ENCODE measurements at regions not wholly inside any gene's neighbourhood (a gene's known extent, or its start where the extent isn't known, plus 50 kb on each side); places are given as distances from the start of the nearest gene placed in this dataset.

DNA sequence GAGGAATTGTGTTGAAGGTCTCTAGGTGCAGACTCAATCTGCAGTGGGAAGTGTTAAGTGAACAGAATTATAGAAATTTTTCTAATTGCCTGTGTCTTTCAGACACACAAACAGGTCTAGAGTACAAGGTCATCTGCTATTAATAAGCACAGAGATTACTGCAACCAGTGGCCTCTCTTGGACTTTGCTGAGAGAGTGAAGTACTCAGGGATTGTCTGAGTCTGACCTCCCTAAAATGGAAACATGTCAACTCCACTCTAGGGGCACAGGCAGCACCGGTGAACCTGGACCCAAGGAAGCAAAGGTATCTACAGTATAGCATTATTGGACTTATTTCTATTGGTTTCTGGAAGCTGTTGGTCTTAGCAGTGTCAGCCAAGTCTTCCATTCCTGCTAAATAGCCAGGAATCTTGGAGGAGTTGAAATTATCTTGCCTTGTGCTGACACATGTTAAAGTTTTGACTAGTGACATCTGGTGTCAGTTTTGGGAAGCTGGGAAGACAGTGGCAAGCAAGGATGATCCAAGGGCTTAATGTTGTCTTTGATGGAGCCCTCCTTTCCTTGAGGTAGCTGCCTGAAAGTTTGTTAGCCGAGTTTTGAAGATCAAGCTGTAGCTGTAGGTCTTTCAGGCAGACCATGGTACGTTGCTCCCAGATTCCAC is 61.1 kb upstream of the NMUR2 start:
- Histone ChIP-seq H3K4me2 (no peak overlapping the region), H3K9me3 (no peaks in the 10 kb centered on the region), H3K4me1 (no peaks in the 10 kb centered on the region), H3K27ac (no peak overlapping the region), H3K4me3 (no peak overlapping the region)
- ATAC-seq (no peak), FAIRE-seq (no peak), DNase-seq (ENCODE audit: low read depth in 1 of 2, low spot score in 1 of 2) (no peak)
- ChIA-PET CTCF (no interaction called here), POLR2A (no interaction called here)
- TF ChIP-seq KDM1A (IDR thresholded peaks at IDR 0.05; ENCODE audit: low read depth), result no peak
- TF ChIP-seq HOXB13 (CRISPR knock-in tag; IDR thresholded peaks at IDR 0.05; ENCODE audit: low read depth), result no peak
- 0% methylated on average over 3 of the region's 3 CpGs for WGBS (ENCODE audit: missing lambda C conversion rate)

DNA sequence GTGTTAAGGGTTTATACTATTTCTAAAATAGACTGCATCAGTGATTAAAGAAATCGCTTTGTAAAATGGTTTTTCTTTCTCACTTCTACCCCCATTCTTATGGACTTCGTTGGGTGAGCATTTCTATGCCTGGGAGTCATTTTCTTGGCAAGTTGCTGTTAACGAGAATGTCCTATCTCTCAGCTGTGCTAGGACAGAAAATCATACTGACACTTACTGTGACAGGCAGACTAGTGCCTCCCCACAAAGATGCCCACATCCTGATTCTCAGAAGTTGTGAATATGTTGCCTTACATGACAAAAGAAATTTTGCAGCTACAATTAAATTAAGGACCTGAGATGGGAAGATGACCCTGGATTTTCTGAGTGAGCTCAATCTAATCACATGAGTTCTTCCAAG is 65.1 kb upstream of the NMUR2 start:
- no peak for FAIRE-seq
- ATAC-seq, result no peak

DNA sequence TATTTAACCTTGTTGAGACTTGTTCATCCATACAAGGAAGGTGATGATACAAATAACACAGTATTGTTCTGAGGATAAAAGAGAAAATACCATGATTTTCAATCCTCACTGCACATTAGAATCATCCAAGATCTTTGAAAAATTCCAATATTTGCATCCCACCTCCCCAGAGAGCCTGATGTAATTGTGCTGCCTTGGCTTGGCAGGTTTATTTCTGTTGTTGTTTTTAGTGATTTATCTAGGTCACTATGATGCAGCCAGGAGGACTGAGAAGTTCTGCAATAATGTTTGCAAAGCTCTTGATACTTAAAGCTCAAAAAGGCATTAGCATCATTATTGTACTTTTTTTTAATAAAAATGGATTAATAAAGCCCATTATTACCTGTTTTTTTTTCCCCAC is 67.0 kb upstream of the NMUR2 start:
- DNase-seq (ENCODE audit: low read depth in 1 of 2, low spot score in 1 of 2) (no peak), ATAC-seq (no peak), FAIRE-seq (no peak)
- H3K4me1 ChIP-seq, result no peaks in the 10 kb centered on the region
- TF ChIP-seq PHF8 (IDR thresholded peaks at IDR 0.05; ENCODE audit: borderline replicate concordance, low read depth) (no peak), NR3C1 (IDR thresholded peaks at IDR 0.05) (no peak), MAZ (IDR thresholded peaks at IDR 0.05; ENCODE audit: borderline replicate concordance, low read depth, low read length) (no peak), BHLHE40 (IDR thresholded peaks at IDR 0.05; ENCODE audit: low read depth, low read length) (no peak), MYC (IDR thresholded peaks at IDR 0.05; ENCODE audit: borderline replicate concordance, low read length) (no peak), KDM1A (IDR thresholded peaks at IDR 0.05; ENCODE audit: low read depth) (no peak), HOXB13 (CRISPR knock-in tag; IDR thresholded peaks at IDR 0.05; ENCODE audit: low read depth) (no peak), NPAS2 (CRISPR knock-in tag; IDR thresholded peaks at IDR 0.05; ENCODE audit: borderline replicate concordance) (no peak), HOXB5 (CRISPR knock-in tag; IDR thresholded peaks at IDR 0.05) (no peak), RFX5 (IDR thresholded peaks at IDR 0.05) (no peak), RNF2 (IDR thresholded peaks at IDR 0.05; ENCODE audit: borderline replicate concordance, low read depth) (no peak), EP300 (IDR thresholded peaks at IDR 0.05) (no peak), HEYL (CRISPR knock-in tag; IDR thresholded peaks at IDR 0.05) (no peak), POLR2AphosphoS2 (conservative IDR thresholded peaks at IDR 0.05; ENCODE audit: low read length) (no peak)
- TF ChIP-seq, protein P1, sequence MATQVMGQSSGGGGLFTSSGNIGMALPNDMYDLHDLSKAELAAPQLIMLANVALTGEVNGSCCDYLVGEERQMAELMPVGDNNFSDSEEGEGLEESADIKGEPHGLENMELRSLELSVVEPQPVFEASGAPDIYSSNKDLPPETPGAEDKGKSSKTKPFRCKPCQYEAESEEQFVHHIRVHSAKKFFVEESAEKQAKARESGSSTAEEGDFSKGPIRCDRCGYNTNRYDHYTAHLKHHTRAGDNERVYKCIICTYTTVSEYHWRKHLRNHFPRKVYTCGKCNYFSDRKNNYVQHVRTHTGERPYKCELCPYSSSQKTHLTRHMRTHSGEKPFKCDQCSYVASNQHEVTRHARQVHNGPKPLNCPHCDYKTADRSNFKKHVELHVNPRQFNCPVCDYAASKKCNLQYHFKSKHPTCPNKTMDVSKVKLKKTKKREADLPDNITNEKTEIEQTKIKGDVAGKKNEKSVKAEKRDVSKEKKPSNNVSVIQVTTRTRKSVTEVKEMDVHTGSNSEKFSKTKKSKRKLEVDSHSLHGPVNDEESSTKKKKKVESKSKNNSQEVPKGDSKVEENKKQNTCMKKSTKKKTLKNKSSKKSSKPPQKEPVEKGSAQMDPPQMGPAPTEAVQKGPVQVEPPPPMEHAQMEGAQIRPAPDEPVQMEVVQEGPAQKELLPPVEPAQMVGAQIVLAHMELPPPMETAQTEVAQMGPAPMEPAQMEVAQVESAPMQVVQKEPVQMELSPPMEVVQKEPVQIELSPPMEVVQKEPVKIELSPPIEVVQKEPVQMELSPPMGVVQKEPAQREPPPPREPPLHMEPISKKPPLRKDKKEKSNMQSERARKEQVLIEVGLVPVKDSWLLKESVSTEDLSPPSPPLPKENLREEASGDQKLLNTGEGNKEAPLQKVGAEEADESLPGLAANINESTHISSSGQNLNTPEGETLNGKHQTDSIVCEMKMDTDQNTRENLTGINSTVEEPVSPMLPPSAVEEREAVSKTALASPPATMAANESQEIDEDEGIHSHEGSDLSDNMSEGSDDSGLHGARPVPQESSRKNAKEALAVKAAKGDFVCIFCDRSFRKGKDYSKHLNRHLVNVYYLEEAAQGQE (IDR thresholded peaks at IDR 0.05), result no peak
- TF ChIP-seq, protein P2, sequence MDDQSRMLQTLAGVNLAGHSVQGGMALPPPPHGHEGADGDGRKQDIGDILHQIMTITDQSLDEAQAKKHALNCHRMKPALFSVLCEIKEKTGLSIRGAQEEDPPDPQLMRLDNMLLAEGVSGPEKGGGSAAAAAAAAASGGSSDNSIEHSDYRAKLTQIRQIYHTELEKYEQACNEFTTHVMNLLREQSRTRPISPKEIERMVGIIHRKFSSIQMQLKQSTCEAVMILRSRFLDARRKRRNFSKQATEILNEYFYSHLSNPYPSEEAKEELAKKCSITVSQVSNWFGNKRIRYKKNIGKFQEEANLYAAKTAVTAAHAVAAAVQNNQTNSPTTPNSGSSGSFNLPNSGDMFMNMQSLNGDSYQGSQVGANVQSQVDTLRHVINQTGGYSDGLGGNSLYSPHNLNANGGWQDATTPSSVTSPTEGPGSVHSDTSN (IDR thresholded peaks at IDR 0.05), result no peak
- TF ChIP-seq, protein P3, sequence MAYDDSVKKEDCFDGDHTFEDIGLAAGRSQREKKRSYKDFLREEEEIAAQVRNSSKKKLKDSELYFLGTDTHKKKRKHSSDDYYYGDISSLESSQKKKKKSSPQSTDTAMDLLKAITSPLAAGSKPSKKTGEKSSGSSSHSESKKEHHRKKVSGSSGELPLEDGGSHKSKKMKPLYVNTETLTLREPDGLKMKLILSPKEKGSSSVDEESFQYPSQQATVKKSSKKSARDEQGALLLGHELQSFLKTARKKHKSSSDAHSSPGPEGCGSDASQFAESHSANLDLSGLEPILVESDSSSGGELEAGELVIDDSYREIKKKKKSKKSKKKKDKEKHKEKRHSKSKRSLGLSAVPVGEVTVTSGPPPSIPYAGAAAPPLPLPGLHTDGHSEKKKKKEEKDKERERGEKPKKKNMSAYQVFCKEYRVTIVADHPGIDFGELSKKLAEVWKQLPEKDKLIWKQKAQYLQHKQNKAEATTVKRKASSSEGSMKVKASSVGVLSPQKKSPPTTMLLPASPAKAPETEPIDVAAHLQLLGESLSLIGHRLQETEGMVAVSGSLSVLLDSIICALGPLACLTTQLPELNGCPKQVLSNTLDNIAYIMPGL (CRISPR knock-in tag; IDR thresholded peaks at IDR 0.05; ENCODE audit: borderline replicate concordance), result no peak
- H3K4me3 ChIP-seq, result no peak overlapping the region
- H3K27ac ChIP-seq, result no peak overlapping the region
- CTCF ChIA-PET, result interaction anchor here (1.3 kb wide), 1 partner anchor 10 kb away, joined by 4 read pairs; no protein-coding TSS in a partner anchor
- H3K9me3 ChIP-seq, result no peaks in the 10 kb centered on the region
- H3K4me2 ChIP-seq, result no peak overlapping the region
- POLR2A ChIA-PET, result no interaction called here

More for the DNA sequence above, 65.1 kb upstream of the NMUR2 start:
- WGBS (ENCODE audit: missing lambda C conversion rate), result 8% methylated on average over 3 of the region's 3 CpGs
- H3K9me3 ChIP-seq, result no peaks in the 10 kb centered on the region
- DNase-seq (ENCODE audit: low read depth in 1 of 2, low spot score in 1 of 2), result no peak
- H3K4me3 ChIP-seq, result no peak overlapping the region
- H3K4me1 ChIP-seq, result no peaks in the 10 kb centered on the region
- POLR2A ChIA-PET, result no interaction called here
- H3K27ac ChIP-seq, result no peak overlapping the region
- CTCF ChIA-PET, result no interaction called here
- TF ChIP-seq, protein P2 (IDR thresholded peaks at IDR 0.05), result no peak
- no peak for TF ChIP-seq HEYL (CRISPR knock-in tag; IDR thresholded peaks at IDR 0.05)
- TF ChIP-seq RAD21 (conservative IDR thresholded peaks at IDR 0.05 in 1 of 2, IDR thresholded peaks at IDR 0.05 in 1 of 2), result no peak
- TF ChIP-seq ZC3H11A (IDR thresholded peaks at IDR 0.05), result no peak
- no peak for TF ChIP-seq CHD2 (IDR thresholded peaks at IDR 0.05; ENCODE audit: low read length, partially characterized antibody)
- no peak for TF ChIP-seq RNF2 (IDR thresholded peaks at IDR 0.05; ENCODE audit: borderline replicate concordance, low read depth)
- no peak for TF ChIP-seq NFE2L2 (conservative IDR thresholded peaks at IDR 0.05; ENCODE audit: low read length)
- no peak for TF ChIP-seq NPAS2 (CRISPR knock-in tag; IDR thresholded peaks at IDR 0.05; ENCODE audit: borderline replicate concordance)
- no peak for TF ChIP-seq FOSL2 (IDR thresholded peaks at IDR 0.05)
- TF ChIP-seq FOSL2 (CRISPR knock-in tag; IDR thresholded peaks at IDR 0.05), result no peak
- no peak for TF ChIP-seq TFCP2L1 (CRISPR knock-in tag; IDR thresholded peaks at IDR 0.05)
- TF ChIP-seq TP53 (CRISPR knock-in tag; IDR thresholded peaks at IDR 0.05), result no peak
- no peak for TF ChIP-seq RARB (CRISPR knock-in tag; IDR thresholded peaks at IDR 0.05)
- no peak for TF ChIP-seq CHD4 (IDR thresholded peaks at IDR 0.05; ENCODE audit: borderline replicate concordance)
- TF ChIP-seq ZSCAN20 (CRISPR knock-in tag; IDR thresholded peaks at IDR 0.05), result no peak
- TF ChIP-seq HOXB13 (CRISPR knock-in tag; IDR thresholded peaks at IDR 0.05; ENCODE audit: low read depth), result no peak
- TF ChIP-seq, protein P4, sequence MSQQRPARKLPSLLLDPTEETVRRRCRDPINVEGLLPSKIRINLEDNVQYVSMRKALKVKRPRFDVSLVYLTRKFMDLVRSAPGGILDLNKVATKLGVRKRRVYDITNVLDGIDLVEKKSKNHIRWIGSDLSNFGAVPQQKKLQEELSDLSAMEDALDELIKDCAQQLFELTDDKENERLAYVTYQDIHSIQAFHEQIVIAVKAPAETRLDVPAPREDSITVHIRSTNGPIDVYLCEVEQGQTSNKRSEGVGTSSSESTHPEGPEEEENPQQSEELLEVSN (IDR thresholded peaks at IDR 0.05; ENCODE audit: borderline replicate concordance, low read depth), result no peak
- TF ChIP-seq CBX2 (IDR thresholded peaks at IDR 0.05; ENCODE audit: borderline replicate concordance, low read depth), result no peak
- H3K4me2 ChIP-seq, result no peak overlapping the region
